GM10266 (cell line): ENCODE measurements at regions not wholly inside any gene's neighbourhood (a gene's known extent, or its start where the extent isn't known, plus 50 kb on each side); places are given as distances from the start of the nearest gene placed in this dataset.
"Not testable (repeated sequence)": the region's sequence is repeated elsewhere in the genome, so short reads cannot be mapped to it uniquely, and the experiment has no call there.

Experiments
- DNase-seq: peaks from one replicate; pipeline ENCODE4 v3.0.0; 2012; ENCODE audit errors: extremely low spot score
- TF ChIP-seq, protein P1 (sequence below): IDR thresholded peaks from 2 replicates; pipeline ENCODE4 v1.5.1; 2012; ENCODE audit warnings: mild to moderate bottlenecking, low read depth; ENCODE audit not compliant: control insufficient read depth, insufficient read depth; ENCODE audit errors: missing control alignments

DNA sequence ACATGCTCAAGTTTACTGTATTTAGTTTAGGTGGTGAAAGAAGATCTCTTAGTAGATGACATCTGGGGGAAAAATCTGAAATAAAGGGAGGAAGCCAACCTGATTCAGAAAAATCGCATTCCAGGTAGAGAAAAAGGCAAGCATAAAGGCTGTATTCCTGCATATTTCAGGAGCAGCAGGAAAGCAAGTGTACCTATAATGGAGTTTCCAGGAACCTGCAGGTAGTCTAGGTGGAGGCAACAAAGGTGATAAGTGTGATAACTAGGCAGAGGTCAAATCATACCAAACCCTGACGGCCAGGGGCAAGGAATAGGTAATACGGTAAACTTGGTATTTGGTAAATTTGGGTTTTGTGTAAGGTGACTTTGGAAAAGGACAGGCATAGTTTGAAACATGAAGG lies 132.8 kb upstream of the GOT2 start:
- no peak for DNase-seq
- TF ChIP-seq, protein P1, sequence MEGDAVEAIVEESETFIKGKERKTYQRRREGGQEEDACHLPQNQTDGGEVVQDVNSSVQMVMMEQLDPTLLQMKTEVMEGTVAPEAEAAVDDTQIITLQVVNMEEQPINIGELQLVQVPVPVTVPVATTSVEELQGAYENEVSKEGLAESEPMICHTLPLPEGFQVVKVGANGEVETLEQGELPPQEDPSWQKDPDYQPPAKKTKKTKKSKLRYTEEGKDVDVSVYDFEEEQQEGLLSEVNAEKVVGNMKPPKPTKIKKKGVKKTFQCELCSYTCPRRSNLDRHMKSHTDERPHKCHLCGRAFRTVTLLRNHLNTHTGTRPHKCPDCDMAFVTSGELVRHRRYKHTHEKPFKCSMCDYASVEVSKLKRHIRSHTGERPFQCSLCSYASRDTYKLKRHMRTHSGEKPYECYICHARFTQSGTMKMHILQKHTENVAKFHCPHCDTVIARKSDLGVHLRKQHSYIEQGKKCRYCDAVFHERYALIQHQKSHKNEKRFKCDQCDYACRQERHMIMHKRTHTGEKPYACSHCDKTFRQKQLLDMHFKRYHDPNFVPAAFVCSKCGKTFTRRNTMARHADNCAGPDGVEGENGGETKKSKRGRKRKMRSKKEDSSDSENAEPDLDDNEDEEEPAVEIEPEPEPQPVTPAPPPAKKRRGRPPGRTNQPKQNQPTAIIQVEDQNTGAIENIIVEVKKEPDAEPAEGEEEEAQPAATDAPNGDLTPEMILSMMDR = no peak

DNA sequence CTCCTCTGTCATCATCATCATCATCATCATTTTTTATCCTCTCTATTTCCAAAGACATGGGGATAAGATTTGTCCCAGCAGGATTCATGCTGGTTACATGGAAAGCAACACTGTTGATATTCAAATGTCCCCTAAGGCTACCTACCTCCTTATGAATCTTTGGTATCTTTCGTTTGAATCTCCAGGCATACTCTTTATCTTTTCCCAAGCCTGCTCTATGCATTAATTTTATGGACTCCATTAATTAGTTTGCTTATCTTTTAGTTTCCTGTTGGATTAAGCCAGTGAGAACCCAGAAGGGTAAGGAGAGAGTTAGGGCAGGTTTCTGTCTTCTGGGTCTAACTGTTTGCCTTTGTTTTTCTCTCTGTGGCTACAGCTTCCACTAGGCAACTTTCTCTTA lies 129.6 kb upstream of the GOT2 start:
- DNase-seq = no peak
- TF ChIP-seq, protein P1 = no peak

- DNase-seq = no peak
- TF ChIP-seq, protein P1 = no peak
Measured at GRCh38 chr16:58863042-58863441, 128.9 kb upstream of the GOT2 start.

DNA sequence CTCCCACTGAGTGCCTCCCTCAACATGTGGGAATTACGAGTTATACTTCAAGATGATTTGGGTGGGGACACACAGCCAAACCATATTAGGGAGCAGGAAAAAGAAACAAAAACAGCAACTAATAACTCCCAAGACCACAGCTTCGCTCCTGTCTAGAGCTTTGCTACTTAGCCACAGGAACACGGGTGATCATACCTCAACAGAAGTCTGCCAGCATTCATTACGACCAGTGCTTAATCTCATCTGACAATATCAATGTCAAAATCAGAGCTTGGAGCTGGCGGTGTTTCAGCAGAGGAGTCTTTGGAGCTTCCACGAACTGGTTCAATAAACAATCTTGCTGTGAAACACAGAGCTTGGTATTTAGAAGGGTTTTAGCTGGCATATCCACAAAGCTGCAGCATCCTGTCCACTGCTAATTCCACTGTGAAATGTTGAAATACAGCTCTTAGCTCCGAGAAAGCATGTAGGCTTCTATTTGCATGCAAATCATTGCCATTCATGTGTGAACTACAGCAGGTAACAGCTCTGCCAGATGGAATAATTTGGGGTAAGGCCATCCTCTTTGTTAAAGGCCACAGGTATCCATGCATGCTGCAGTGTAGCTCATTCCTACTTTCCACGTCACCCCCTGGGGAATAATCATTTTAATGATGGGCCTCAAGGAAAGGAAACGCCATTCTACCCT lies 128.4 kb upstream of the GOT2 start:
- no peak for DNase-seq
- TF ChIP-seq, protein P1 = no peak

DNA sequence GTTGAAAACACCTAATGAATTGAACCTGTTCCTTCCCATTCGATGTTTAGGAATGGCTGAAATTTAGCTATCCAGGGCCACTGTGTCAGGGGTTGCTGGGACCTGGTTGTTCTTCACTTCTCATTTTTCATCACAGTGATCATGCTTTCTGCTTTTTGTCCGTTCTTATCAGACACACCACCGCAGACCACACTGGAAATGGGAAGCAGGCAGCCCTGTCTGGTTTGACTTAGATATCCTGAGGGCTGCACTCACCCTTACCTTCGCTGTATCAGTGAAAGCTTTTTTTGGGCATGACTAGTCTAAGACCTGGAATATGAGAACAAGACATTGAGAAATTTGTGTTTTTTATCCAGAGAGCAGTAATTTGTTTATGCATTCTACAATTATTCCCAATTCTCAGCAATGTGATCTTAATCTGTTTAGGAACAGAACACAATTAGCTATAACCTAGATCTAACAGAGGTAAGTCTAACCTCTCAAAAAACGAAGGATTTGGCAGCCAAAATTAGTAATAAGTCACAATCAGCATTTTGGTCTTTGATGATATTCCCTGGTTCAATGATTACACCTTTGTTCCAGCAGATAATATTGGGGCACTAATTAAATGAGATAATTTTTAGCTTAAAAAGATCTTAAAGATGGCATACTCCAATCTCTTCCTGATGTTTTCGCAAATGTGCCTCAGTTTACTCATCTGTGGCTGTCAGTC lies 126.0 kb upstream of the GOT2 start:
- TF ChIP-seq, protein P1 = no peak
- DNase-seq = no peak

GRCh38 chr16:58858577-58858976 lies 124.5 kb upstream of the GOT2 start:
- not testable (repeated sequence) for DNase-seq

DNA sequence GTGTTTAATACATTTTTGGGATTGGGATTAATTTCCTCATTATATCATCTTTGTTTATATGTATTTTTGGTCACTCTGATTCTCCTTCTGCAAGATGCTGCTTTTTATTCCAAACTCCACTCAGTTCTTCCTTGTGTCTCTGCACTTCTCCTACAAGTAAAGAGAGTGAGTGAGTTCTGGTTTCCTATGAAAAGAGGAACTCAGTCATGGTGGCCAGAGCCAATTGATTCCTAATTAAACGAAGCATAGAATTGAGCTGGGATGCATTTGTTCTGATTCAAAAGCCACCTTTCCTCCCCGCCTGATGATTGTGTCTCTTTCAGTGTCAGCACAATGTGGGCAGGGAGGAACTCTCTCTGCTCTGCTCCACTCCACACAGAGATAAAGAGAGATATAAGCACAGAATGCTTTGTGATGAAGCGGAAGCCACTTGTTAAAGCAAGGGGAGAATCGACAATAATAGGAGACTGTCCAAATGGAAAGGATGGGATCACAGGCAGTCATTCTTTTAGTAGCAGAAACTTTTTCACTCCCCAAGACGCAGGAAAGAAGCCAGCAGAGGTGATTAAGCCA lies 121.3 kb upstream of the GOT2 start:
- no peak for DNase-seq
- TF ChIP-seq, protein P1 = no peak
